ENCODE measurements at regions not wholly inside any gene's neighbourhood (a gene's known extent, or its start where the extent isn't known, plus 50 kb on each side); places are given as distances from the start of the nearest gene placed in this dataset.

GRCh38 chr12:114248527-114248926 is 157.4 kb downstream of the TBX5 start:
- H3K36me3 ChIP-seq (ENCODE audit: control insufficient read depth in 2 of 2, extremely low read depth in 1 of 2, insufficient read depth in 2 of 2, low read length in 2 of 2), result no peaks in the 10 kb centered on the region
- no peak overlapping the region for H3K4me2 ChIP-seq (ENCODE audit: insufficient read depth, low read length)
- H3K9me3 ChIP-seq (replicated peaks; ENCODE audit: control insufficient read depth, insufficient read depth, low read length), result peaks cover 4% of the 10 kb centered on the region
- dilution Hi-C loops (cut with MboI; ENCODE audit: extremely low pct_ligation_motif_present, low sequenced_read_pairs) (no loop called here), intact Hi-C loops (cut with micrococcal nuclease) (no loop called here)
- DNase-seq (ENCODE audit: low read depth, low spot score), result no peak
- no peak overlapping the region for H2AFZ ChIP-seq (ENCODE audit: low read depth, low read length)
- ChIA-PET CTCF (interaction anchor here (0.6 kb wide), 1 partner anchor 525 kb away, joined by 4 read pairs; no protein-coding TSS in a partner anchor), POLR2A (no interaction called here)
- no peaks in the 10 kb centered on the region for H3K9me1 ChIP-seq (replicated peaks; ENCODE audit: control insufficient read depth, extremely low read depth, insufficient read depth, low read length)
- no peak overlapping the region for H3K9ac ChIP-seq (replicated peaks; ENCODE audit: extremely low read depth, insufficient read depth, low read length)
- BruUV-seq (replicated peaks), result no TSS peak
- FAIRE-seq, result no peak
- H3K79me2 ChIP-seq (ENCODE audit: control insufficient read depth, insufficient read depth, low read length), result no peaks in the 10 kb centered on the region
- TF ChIP-seq MAX (IDR thresholded peaks at IDR 0.05; ENCODE audit: insufficient read depth, insufficient read length), result no peak
- TF ChIP-seq GATA2 (IDR thresholded peaks at IDR 0.05; ENCODE audit: insufficient read depth, insufficient read length, low read depth, low read length), result no peak
- no peak for TF ChIP-seq FOS (IDR thresholded peaks at IDR 0.05; ENCODE audit: borderline replicate concordance, insufficient read depth, low read length)
- no peaks in the 10 kb centered on the region for H3K27me3 ChIP-seq (ENCODE audit: control insufficient read depth in 2 of 2, insufficient read depth in 2 of 2, low read length in 2 of 2)
- no peak overlapping the region for H3K4me3 ChIP-seq (replicated peaks in 1 of 3; ENCODE audit: insufficient read depth in 1 of 3, low read depth in 1 of 3, low read length in 3 of 3)
- no peaks in the 10 kb centered on the region for H3K4me1 ChIP-seq (ENCODE audit: control insufficient read depth, extremely low read depth, insufficient read depth, low read length)
- H3K27ac ChIP-seq (ENCODE audit: insufficient read depth, low read depth, low read length), result no peak overlapping the region
- no peaks in the 10 kb centered on the region for H4K20me1 ChIP-seq (replicated peaks; ENCODE audit: control insufficient read depth, extremely low read depth, insufficient read depth, low read length)

- H3K9me3 ChIP-seq (replicated peaks; ENCODE audit: control insufficient read depth, insufficient read depth, low read length), result no peaks in the 10 kb centered on the region
- no peaks in the 10 kb centered on the region for H3K36me3 ChIP-seq (ENCODE audit: control insufficient read depth in 2 of 2, extremely low read depth in 1 of 2, insufficient read depth in 2 of 2, low read length in 2 of 2)
- POLR2A ChIA-PET, result no interaction called here
- no peaks in the 10 kb centered on the region for H4K20me1 ChIP-seq (replicated peaks; ENCODE audit: control insufficient read depth, extremely low read depth, insufficient read depth, low read length)
- TF ChIP-seq EZH2 (IDR thresholded peaks at IDR 0.05; ENCODE audit: borderline replicate concordance, low read depth, low read length, severe bottlenecking) (no peak), MYC (IDR thresholded peaks at IDR 0.05; ENCODE audit: low read depth, low read length) (no peak), JUN (IDR thresholded peaks at IDR 0.05; ENCODE audit: borderline replicate concordance, insufficient read depth, insufficient read length, low read depth) (no peak)
- H3K27me3 ChIP-seq (ENCODE audit: control insufficient read depth in 2 of 2, insufficient read depth in 2 of 2, low read length in 2 of 2), result no peaks in the 10 kb centered on the region
- BruUV-seq (replicated peaks), result no TSS peak
- DNase-seq (ENCODE audit: low read depth, low spot score), result no peak
- H3K9ac ChIP-seq (replicated peaks; ENCODE audit: extremely low read depth, insufficient read depth, low read length), result no peak overlapping the region
- H3K4me2 ChIP-seq (ENCODE audit: insufficient read depth, low read length), result no peak overlapping the region
- no peak overlapping the region for H2AFZ ChIP-seq (ENCODE audit: low read depth, low read length)
- intact Hi-C loops (cut with micrococcal nuclease), result no loop called here
- CTCF ChIA-PET, result no interaction called here
- H3K4me3 ChIP-seq (replicated peaks in 1 of 3; ENCODE audit: insufficient read depth in 1 of 3, low read depth in 1 of 3, low read length in 3 of 3), result no peak overlapping the region
- H3K79me2 ChIP-seq (ENCODE audit: control insufficient read depth, insufficient read depth, low read length), result no peaks in the 10 kb centered on the region
- H3K9me1 ChIP-seq (replicated peaks; ENCODE audit: control insufficient read depth, extremely low read depth, insufficient read depth, low read length), result no peaks in the 10 kb centered on the region
- H3K27ac ChIP-seq (ENCODE audit: insufficient read depth, low read depth, low read length), result no peak overlapping the region
- FAIRE-seq, result no peak
- H3K4me1 ChIP-seq (ENCODE audit: control insufficient read depth, extremely low read depth, insufficient read depth, low read length), result no peaks in the 10 kb centered on the region
- dilution Hi-C loops (cut with MboI; ENCODE audit: extremely low pct_ligation_motif_present, low sequenced_read_pairs), result no loop called here
Observed at GRCh38 chr12:114245555-114245954, 160.4 kb downstream of the TBX5 start.

All from endothelial cell of umbilical vein (primary cell).